ENCODE measurements at regions not wholly inside any gene's neighbourhood (a gene's known extent, or its start where the extent isn't known, plus 50 kb on each side); places are given as distances from the start of the nearest gene placed in this dataset.

DNA sequence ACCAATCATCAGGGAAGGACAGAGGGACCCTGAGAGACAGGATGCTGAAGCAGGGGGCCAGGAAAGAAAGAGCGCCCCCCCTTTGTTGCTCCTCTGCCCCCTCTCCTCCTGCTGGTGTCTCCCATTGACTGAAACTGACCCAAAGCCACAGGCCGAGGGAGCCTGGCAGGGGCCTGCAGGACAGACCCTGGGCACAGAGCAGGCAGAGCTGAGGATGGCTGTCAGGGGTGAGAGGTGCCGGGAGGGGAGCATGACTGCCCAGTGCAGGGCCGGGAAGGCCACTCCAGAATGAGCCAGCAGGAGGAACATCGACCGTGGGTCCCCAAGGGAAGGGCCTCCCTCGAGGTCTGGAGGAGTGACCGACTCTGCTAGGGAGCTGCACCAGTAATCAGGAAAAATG, 427.8 kb downstream of the PREX1 start:
- no peak for DNase-seq

DNA sequence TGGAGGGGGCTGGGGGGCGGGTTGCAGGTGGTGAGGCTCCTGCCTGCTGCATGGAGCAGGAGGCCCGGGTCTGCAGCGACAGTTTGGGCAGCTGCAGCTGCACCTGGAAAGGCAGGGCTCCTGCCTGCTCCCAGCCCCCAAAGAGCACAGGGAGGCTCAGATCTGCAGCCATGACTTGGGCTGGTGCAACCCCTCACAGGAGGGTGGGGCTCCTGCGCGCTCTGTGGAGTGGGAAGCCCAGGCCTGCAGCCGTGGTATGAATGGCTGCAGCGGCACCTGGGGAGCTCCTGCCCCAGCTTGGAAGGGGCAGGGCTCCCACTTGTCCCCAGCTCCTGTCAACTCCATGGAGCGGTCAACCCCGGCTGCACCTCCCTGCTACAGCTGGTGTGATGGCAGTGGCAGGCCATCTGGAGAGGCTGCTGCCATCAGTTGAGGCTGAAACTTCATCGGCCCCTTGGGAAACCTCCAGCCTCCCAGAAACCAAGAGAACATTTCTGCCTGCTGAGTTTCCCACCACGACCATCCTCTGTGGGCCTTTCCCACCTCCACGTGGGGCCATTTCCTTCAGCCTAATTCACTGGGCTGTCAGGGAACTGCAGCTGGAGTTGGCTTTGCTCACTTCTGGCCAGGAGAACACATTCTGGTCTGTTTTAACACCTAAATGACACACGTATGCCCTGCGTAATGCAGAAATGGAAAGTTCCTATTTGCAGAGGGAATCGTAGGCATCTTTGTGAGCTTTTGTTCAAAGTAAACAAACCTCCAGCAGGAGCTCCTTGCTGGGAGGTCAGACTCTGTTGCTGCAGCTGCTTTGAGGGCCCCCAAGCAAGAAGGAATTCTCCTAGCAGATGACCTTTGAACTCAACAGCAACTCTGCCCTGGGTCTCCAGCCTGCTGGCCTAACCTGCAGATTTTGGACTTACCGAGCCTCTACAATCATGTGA, 429.0 kb downstream of the PREX1 start:
- no peak for DNase-seq

DNA sequence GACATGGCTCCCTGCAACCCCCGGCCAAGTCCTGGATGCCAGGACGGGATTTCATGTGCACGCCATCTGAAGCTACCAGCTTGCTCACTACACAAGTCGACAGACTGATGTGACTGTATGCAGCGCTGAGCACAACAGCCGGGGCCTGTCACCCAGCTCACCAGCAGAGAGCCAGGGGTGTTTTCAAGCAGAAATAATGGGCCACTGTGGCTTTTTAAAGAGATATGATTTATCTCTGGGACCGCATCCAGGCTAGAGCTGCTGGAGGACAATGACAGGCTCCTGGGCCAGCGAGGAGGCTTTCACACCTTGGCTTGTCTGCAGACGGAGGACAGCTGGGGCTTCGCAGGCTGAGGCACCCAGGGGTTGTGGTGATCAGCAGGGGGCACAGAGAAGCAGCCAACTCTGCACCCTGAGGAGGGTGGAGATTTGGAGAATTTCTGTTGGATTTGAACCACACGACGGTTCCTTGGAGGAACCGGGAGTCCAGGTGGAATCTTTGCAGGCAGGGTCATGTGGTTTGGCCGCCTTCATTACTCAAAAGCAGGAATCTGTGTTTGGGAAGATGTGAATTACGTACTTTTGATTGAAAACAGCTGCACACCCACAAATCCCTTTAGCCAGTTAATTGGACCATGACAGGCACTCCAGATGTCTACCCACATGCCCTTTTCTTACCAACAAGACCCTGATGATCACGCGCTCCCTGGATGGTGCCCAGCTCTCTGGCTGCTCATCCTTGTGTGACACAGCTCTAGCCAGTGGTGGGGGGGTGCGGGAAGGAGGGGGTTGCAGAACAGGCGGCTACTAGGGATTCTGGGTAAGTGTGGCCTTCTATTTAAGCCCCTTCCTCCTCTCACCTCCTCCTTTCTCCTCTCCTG, 430.6 kb downstream of the PREX1 start:
- peak; percentile 59 for DNase-seq

DNA sequence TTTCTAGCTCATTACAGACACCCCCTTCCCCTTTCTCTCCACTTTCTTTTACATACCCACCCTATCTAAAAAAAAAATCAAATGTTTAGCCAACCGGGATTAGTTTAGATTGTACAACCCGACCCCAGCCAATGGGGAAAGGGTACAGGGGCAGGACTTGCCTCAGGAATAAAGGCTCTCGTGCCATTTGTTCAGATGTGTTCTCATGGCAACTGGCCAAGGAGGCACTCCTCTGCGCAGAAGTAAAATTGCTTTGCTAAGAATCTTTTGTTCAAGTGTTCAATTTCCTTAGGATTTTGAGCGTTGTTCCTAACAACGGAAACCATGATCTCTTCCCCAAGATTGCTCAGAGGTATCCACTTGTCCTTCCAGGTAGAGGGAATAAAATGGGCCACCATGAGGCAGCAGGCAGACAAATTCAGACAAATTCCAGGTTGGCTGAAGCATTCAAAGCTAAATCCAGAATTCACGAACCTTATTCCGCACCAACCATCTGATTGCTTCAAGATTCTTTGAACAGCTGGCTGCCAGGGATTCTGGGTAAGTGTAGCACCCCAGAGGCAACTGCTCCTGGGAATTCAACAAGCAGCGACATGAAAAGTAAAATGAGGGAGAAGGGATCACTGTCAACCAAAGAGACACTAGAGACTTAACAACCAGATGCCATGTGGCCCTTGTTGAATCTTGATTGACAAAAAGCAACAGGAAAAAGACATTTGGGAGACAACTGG, 431.8 kb downstream of the PREX1 start:
- no peak for DNase-seq

DNA sequence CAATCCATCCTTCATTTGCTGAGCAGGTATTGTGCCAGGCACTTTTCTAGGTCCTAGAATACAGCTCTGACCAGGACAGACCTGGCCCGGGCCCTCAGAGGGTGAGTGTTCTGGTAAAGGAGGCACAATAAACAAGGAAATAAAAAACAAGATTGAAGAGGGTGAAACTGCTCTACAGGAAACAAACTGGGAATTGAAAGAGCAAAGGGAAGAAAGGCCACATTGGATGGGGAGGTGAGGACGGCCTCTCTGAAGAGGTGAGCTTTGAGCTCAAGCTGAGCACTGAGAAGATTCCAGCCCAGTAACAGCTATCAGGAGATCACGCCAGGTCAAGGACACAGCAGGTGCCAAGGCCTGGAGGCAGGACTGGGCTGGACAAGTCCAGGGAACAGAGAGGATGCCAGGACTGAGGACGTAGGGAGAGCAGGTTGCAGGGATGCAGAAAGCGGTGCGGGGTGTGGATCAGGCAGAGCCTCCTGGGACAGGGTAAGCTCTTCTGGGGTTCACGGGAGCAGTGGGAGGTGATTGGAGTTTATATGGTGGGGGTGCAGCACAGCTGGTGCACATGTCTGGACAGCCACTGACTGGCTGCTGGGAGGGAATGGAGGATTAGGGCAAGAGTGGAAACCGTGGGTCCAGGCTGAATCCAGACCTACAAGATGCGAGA, 433.3 kb downstream of the PREX1 start:
- no peak for DNase-seq

DNA sequence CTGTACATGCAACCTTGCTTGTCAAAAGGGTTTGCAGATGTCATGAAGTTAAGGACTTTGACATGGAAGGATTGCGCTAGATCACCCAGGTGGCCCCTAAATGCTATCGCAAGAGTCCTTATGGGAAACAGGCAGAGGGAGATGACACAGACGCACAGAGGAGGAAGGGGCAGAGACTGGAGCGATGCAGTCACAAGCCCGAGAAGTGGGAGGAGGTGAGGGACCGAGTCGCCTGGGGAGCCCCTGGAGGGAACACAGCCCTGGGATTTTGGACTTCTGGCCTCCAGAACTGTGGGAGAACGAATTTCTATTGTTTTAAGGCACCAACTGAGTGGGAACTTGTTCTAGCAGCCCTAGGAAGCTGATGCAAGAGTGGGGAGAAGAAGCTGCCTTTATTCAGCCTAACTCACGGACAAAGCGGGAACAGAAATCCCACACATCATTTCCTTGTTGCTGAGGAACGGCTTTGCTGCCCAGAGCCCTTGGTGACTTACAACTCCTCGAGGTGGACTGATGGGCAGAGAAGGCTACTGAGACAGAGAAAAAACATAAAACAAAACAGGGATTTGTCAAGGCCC, 434.0 kb downstream of the PREX1 start:
- no peak for DNase-seq

DNA sequence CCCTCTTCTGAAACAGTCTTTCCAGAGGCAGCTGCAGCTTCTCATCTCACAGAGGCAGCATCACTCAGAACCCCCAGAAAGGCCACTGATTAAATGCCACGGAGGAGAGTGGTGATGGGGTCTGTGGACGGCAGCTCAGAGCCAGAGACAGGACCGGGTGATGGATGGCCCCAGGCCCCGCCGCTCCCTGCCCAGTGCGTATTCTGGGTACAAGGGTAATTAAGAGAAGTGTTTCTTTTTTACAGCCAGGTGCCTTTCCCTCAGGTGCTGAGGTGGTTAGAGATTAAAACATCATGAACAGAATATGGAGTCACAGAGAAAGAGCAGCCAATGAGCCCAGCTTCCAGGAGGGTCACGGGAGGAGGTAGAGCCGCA, 434.5 kb downstream of the PREX1 start:
- no peak for DNase-seq

GRCh38 chr20:48392407-48393310, 435.1 kb downstream of the PREX1 start:
- no peak for DNase-seq

GRCh38 chr20:48390981-48391380, 436.8 kb downstream of the PREX1 start:
- DNase-seq: no peak

- no peak for DNase-seq
Observed at GRCh38 chr20:48387675-48388074, 440.1 kb downstream of the PREX1 start.

DNA sequence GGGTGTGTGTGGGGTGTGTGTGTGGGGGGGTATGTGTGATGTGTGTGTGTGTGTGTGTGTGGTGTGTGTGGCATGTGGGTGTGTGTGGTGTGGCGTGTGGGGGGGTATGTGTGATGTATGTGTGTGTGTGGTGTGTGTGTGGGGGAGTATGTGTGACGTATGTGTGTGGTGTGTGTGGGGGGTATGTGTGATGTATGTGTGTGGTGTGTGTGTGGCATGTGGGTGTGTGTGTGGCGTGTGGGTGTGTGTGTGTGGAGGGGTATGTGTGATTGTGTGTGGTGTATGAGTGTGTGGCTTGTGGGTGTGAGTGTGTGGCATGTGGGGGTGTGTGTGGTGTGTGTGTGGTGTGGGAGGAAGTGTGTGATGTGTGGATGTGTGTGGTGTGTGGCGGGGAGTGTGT, 442.3 kb downstream of the PREX1 start:
- no peak for DNase-seq

- no peak for DNase-seq
Observed at GRCh38 chr20:48385114-48385513, 442.7 kb downstream of the PREX1 start.

GRCh38 chr20:48384147-48384818, 443.5 kb downstream of the PREX1 start:
- DNase-seq: no peak

DNA sequence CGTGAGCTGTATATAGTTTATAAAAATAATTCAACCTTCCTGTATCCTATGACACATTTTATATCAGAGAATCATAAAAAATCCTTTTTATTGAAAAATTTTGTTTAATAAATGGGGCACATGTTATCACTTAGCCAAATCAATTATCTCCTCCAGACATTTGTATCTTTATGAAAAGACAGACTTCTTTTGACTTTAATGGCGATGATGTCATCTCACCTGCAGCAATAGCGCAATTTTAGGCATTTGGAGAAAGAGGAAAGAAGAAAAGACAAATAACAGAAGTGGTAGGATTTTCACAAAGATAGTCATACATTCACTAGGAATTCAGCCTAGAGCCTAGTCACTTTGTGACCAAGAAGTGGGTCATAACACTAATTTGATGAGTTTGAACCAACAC, 444.5 kb downstream of the PREX1 start:
- no peak for DNase-seq

GRCh38 chr20:48382304-48382703, 445.5 kb downstream of the PREX1 start:
- DNase-seq: no peak

DNA sequence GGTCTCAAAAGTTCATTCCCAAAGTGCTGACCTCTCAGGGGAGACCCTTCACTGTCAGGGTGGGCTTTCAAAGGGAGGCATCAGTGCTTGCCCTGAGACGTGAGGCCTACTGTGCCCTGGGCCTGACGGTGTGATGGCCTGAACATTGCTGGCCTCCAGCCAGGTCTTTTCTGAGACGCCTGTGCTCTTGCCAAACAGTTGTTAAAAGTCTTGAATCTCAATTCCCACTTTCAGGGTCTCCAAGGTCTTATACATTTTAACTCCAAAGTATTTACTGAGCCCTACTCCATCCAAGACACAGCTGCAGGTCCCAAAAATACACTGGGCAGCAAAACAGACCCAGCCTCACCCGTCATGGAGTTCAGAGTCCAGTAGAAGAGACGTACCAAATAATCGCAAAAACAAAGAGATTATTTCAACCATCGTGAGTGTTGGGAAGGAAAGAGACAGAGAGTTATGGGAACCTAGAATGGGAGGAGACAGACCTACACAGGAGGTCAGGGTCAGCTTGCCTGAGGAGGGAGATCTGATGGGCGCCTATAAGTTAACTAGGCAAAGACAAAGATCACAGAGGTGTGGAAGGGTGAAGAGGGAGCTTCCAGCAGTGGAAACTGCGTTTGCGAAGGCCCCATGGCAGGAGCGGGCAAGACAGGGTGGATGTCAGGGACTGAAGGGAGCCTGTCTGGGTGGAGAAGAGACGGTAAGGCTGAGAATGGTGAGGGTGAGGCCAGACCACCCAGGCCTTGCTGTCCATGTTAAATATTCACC, 446.3 kb downstream of the PREX1 start:
- DNase-seq: no peak

DNA sequence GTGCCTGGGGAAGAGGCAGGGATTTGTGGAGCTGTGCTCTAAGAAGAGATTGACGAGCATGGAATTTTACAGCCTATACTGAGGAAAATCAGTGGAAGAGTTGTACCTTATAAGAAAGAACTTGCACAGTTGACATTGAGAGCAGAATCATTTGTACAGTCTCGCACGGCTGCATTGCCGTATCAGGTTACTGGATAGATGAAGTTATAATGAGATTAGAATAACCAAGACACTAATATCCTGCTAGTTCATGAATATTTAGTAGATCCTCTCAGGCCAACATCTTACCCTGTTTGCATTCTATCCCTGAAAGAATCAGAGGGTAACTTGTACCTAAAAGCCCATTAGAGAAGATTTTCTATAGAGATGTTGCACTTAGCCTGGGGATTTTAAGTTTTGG, 447.1 kb downstream of the PREX1 start:
- no peak for DNase-seq

DNA sequence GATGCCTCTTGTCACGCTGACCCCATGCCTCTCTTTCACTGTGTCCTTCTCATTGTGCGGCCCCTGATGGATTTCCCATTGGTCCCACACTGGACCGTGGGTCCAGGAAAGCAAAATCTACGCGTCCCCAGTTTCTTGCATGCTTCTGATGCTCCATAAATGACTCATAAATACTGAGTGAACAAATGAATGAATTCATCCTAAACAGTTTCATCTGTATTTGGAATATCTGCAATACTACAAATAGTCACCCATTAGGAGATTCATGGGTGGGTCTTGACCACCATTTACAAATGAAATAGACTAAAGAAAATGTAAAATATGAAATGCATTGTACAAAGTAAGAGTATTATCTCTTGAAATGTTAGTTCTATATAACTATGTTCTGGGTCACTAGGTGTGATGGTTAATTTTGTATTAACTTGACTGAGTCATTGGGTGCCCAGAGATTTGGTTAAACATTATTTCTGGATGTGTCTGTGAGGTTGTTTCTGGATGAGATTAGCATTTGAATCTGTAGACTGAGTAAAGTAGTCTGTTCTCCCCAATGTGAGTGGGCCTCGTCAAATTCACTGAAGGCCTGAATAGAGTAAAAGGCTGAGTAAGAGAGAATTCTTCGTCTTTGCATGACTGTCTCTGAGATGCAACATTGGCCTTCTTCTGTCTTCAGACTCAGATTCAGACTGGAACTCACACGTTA, 448.7 kb downstream of the PREX1 start:
- DNase-seq: no peak

DNA sequence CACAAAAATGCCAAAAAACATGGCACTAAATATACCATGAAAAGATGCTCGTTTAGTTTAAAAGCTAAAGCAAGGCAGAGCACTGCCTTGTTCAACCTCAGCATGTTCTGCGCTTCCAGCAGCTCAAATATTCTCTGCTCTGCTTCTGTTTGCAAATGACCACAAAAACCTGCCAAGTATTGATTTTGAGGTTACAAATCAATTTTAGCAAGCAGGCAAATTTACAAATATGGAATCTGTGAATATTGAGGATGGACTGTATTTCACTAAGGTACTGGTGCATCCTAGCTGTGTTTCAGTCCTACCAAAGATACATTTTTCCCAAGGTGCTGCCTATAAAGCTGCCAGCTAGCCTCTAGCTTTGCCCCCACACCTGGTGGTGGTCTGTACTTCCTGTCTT, 449.9 kb downstream of the PREX1 start:
- no peak for DNase-seq

All from NCI-H1105 (cell line).